OCI-LY1 (cell line): ENCODE measurements at regions not wholly inside any gene's neighbourhood (a gene's known extent, or its start where the extent isn't known, plus 50 kb on each side); places are given as distances from the start of the nearest gene placed in this dataset.

Source experiments
- H2AFZ ChIP-seq: fragments of 200-600 bp; sonication (generic), shearing (Covaris generic); 2 replicates; pipeline ENCODE4 v1.6.0; 2014; ENCODE audit warnings: antibody characterized with exemption, mild to moderate bottlenecking, low read length
- H3F3A ChIP-seq: fragments of 200-600 bp; sonication (generic), shearing (Covaris generic); 2 replicates; pipeline ENCODE4 v1.6.0; 2014; ENCODE audit warnings: mild to moderate bottlenecking, antibody characterized with exemption, low read length, moderate library complexity; ENCODE audit not compliant: insufficient read depth
- H3K27ac ChIP-seq: fragments of 200-600 bp; sonication (generic); 2 replicates; pipeline ENCODE4 v1.5.1; 2014; ENCODE audit warnings: low read length, mixed run types, mild to moderate bottlenecking, low read depth; ENCODE audit not compliant: poor library complexity, severe bottlenecking
- H3K27me3 ChIP-seq: fragments of 200-600 bp; sonication (generic); 2 replicates; pipeline ENCODE4 v1.6.0; 2014; ENCODE audit warnings: antibody characterized with exemption, mild to moderate bottlenecking, low read length, moderate library complexity; ENCODE audit not compliant: insufficient read depth
- H3K36me3 ChIP-seq: fragments of 200-600 bp; sonication (generic); 2 replicates; pipeline ENCODE4 v1.6.1; 2014; ENCODE audit warnings: mild to moderate bottlenecking, antibody characterized with exemption, low read length, moderate library complexity, mixed read lengths; ENCODE audit not compliant: insufficient read depth
- H3K4me1 ChIP-seq: fragments of 200-600 bp; sonication (generic); 2 replicates; pipeline ENCODE4 v1.5.1; 2014; ENCODE audit warnings: mild to moderate bottlenecking, low read length, moderate library complexity; ENCODE audit not compliant: insufficient read depth, severe bottlenecking
- H3K4me2 ChIP-seq: fragments of 200-600 bp; sonication (generic), shearing (Covaris generic); 2 replicates; pipeline ENCODE4 v1.6.1; 2014; ENCODE audit warnings: low read length
- H3K4me3 ChIP-seq: fragments of 200-600 bp; sonication (generic); 2 replicates; pipeline ENCODE4 v1.5.1; 2014; ENCODE audit warnings: low read length, low read depth, mild to moderate bottlenecking, mixed read lengths; ENCODE audit not compliant: poor library complexity, severe bottlenecking
- H3K79me2 ChIP-seq: fragments of 200-600 bp; shearing (Covaris generic); 2 replicates; pipeline ENCODE4 v1.6.1; 2016; ENCODE audit warnings: mixed run types, low read length, mixed read lengths; ENCODE audit not compliant: insufficient read depth
- H3K9ac ChIP-seq: fragments of 200-600 bp; sonication (generic), shearing (Covaris generic); 2 replicates; pipeline ENCODE4 v1.6.1; 2014; ENCODE audit warnings: mild to moderate bottlenecking, low read length, mixed read lengths
- H3K9me2 ChIP-seq: fragments of 200-600 bp; sonication (generic), shearing (Covaris generic); 2 replicates; pipeline ENCODE4 v1.6.1; 2014; ENCODE audit warnings: low read depth, mild to moderate bottlenecking, low read length, mixed read lengths
- H3K9me3 ChIP-seq: fragments of 200-600 bp; shearing (Covaris generic); 2 replicates; pipeline ENCODE4 v1.6.1; 2014; ENCODE audit warnings: low read length, mixed read lengths
- H4K20me1 ChIP-seq: fragments of 200-600 bp; sonication (generic), shearing (Covaris generic); 2 replicates; pipeline ENCODE4 v1.6.0; 2016; ENCODE audit warnings: mild to moderate bottlenecking, low read length; ENCODE audit not compliant: insufficient read depth
- EZH2 ChIP-seq: fragments of 200-600 bp; sonication (generic), shearing (Covaris generic); IDR thresholded peaks from 2 replicates; pipeline ENCODE4 v1.8.0; 2017; ENCODE audit warnings: borderline replicate concordance, mixed run types, mild to moderate bottlenecking, antibody characterized with exemption, low read length, moderate library complexity, mixed read lengths
- TF ChIP-seq, protein P1 (sequence below): fragments of 200-600 bp; sonication (generic), shearing (Covaris generic); IDR thresholded peaks from 2 replicates; pipeline ENCODE4 v1.5.1; 2017; ENCODE audit warnings: mild to moderate bottlenecking, antibody characterized with exemption, low read length, moderate library complexity, mixed read lengths

GRCh38 chr12:111233786-111234185, 135.1 kb downstream of the PHETA1 start:
- no peak overlapping the region for H2AFZ ChIP-seq
- no peaks in the 10 kb centered on the region for H3K27me3 ChIP-seq
- no peaks in the 10 kb centered on the region for H3K9me2 ChIP-seq
- no peaks in the 10 kb centered on the region for H3K79me2 ChIP-seq
- no peaks in the 10 kb centered on the region for H3K9me3 ChIP-seq
- H3K9ac ChIP-seq, result no peak overlapping the region
- H3K36me3 ChIP-seq, result no peaks in the 10 kb centered on the region
- no peaks in the 10 kb centered on the region for H3K4me1 ChIP-seq
- no peak overlapping the region for H3K27ac ChIP-seq
- no peak overlapping the region for H3K4me2 ChIP-seq
- no peaks in the 10 kb centered on the region for H3F3A ChIP-seq
- no peaks in the 10 kb centered on the region for H4K20me1 ChIP-seq
- TF ChIP-seq, protein P1, sequence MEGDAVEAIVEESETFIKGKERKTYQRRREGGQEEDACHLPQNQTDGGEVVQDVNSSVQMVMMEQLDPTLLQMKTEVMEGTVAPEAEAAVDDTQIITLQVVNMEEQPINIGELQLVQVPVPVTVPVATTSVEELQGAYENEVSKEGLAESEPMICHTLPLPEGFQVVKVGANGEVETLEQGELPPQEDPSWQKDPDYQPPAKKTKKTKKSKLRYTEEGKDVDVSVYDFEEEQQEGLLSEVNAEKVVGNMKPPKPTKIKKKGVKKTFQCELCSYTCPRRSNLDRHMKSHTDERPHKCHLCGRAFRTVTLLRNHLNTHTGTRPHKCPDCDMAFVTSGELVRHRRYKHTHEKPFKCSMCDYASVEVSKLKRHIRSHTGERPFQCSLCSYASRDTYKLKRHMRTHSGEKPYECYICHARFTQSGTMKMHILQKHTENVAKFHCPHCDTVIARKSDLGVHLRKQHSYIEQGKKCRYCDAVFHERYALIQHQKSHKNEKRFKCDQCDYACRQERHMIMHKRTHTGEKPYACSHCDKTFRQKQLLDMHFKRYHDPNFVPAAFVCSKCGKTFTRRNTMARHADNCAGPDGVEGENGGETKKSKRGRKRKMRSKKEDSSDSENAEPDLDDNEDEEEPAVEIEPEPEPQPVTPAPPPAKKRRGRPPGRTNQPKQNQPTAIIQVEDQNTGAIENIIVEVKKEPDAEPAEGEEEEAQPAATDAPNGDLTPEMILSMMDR, result no peak
- no peak for TF ChIP-seq EZH2
- no peak overlapping the region for H3K4me3 ChIP-seq

- no peak overlapping the region for H3K4me2 ChIP-seq
- no peaks in the 10 kb centered on the region for H3K36me3 ChIP-seq
- H3K4me3 ChIP-seq, result no peak overlapping the region
- no peaks in the 10 kb centered on the region for H3F3A ChIP-seq
- TF ChIP-seq, protein P1, result no peak
- no peak for TF ChIP-seq EZH2
- H3K9me3 ChIP-seq, result no peaks in the 10 kb centered on the region
- H3K27me3 ChIP-seq, result no peaks in the 10 kb centered on the region
- H3K27ac ChIP-seq, result no peak overlapping the region
- no peak overlapping the region for H2AFZ ChIP-seq
- no peaks in the 10 kb centered on the region for H3K9me2 ChIP-seq
- H3K79me2 ChIP-seq, result no peaks in the 10 kb centered on the region
- no peaks in the 10 kb centered on the region for H3K4me1 ChIP-seq
- no peak overlapping the region for H3K9ac ChIP-seq
- no peaks in the 10 kb centered on the region for H4K20me1 ChIP-seq
Measured at GRCh38 chr12:111230649-111231048, 138.2 kb downstream of the PHETA1 start.

DNA sequence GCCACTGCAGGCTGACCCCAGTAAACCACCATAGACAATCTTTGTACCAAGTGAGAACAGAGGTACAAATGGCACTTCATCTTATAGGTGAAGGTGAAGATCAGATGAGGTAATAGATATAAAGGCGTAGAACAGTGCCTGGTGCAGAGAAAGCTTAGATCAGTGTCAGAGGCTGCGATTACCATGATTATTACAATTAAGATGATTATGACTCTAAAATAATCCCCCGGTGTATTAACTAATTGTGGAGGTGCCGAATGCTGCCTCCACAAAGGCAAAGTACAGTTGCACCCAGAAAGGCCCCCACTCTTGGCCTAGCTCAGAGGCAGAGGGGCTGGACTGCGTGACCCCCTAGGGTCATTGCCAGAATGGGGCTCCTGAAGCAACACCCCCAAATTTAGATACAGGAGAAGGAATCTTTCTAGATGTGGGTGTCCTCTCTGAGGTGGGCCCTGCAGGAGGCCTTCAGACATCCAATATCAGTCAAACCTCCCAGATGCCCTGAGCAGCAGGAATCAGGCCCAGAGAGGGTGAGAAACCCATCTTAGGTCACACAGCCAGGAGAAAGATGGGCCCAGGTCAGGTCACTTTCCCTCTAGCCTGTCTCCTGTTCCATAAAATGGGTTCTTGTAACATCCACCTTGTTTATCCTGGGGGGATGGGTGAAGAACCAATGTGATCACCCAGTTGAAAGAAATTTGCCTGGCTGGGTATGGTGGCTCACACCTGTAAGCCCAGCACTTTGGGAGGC, 139.8 kb downstream of the PHETA1 start:
- Histone ChIP-seq H4K20me1 (no peaks in the 10 kb centered on the region), H2AFZ (no peak overlapping the region), H3K36me3 (no peaks in the 10 kb centered on the region), H3F3A (no peaks in the 10 kb centered on the region), H3K79me2 (no peaks in the 10 kb centered on the region), H3K9me3 (no peaks in the 10 kb centered on the region), H3K9me2 (no peaks in the 10 kb centered on the region), H3K9ac (no peak overlapping the region), H3K4me2 (no peak overlapping the region), H3K27ac (no peak overlapping the region), H3K4me1 (no peaks in the 10 kb centered on the region), H3K27me3 (no peaks in the 10 kb centered on the region), H3K4me3 (no peak overlapping the region)
- TF ChIP-seq EZH2, result no peak
- TF ChIP-seq, protein P1, result no peak
